ENCODE measurements at regions not wholly inside any gene's neighbourhood (a gene's known extent, or its start where the extent isn't known, plus 50 kb on each side); places are given as distances from the start of the nearest gene placed in this dataset.

DNA sequence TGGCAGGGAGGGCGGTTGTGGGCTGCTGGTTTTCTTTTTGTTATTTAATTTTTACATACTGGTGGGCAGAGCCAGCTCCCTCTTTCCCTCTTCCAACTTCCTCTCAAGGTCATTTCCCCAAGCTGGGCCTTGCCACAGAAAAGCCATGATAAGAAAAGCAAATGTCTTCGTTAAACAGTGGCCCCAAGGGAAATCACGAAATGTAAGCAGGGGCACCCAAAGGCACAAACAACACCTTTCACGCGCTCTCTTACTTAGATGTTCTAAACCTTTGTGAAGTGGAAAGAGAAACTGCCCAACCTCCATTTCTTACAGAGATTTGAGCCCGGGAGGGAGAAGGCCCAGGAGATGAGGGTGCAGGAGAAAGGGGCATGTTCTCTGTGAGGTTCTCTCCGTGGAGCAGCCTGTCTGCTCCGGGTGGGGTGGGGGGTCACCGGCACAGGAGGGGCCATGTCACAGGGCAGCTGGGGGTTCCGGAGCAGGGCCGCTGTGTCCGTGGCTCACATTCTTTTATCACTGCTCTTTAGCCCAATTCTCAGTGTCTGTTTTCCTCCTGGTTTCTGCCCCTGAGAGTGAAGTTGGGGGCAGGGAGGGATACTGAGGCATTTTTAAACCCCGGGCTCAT is 190.7 kb upstream of the GATA6 start:
- dilution Hi-C loops (cut with HindIII; ENCODE audit: low sequenced_read_pairs, unreplicated experiment): no loop called here

More for the DNA sequence above, 190.7 kb upstream of the GATA6 start:
- Histone ChIP-seq H3K27me3 (ENCODE audit: control insufficient read depth, insufficient read depth, low read length) (peaks cover 5% of the 10 kb centered on the region), H4K8ac (ENCODE audit: low read depth in 2 of 2, low read length in 2 of 2) (no peak overlapping the region), H4K20me1 (ENCODE audit: insufficient read depth, low read length) (no peaks in the 10 kb centered on the region), H2AK9ac (replicated peaks; ENCODE audit: low read depth, low read length, poor library complexity) (no peak overlapping the region), H3K56ac (ENCODE audit: extremely low read depth, insufficient read depth, low read length) (no peak overlapping the region), H2BK20ac (ENCODE audit: low read depth, low read length) (no peak overlapping the region), H2AFZ (replicated peaks; ENCODE audit: low read length, poor library complexity) (no peak overlapping the region), H3K9me1 (ENCODE audit: insufficient read depth, low read length) (no peaks in the 10 kb centered on the region), H3K23ac (ENCODE audit: low read depth, low read length) (no peak overlapping the region), H2AK5ac (ENCODE audit: low read depth, low read length) (no peak overlapping the region), H3K9me3 (ENCODE audit: control insufficient read depth, insufficient read depth, low read length) (no peaks in the 10 kb centered on the region), H4K91ac (ENCODE audit: insufficient read depth, low read depth, low read length) (no peak overlapping the region), H3K14ac (replicated peaks; ENCODE audit: low read depth, low read length) (no peak overlapping the region), H2BK5ac (ENCODE audit: low read depth, low read length, poor library complexity, severe bottlenecking) (no peak overlapping the region), H3K4ac (ENCODE audit: low read depth, low read length) (no peak overlapping the region), H3K79me1 (ENCODE audit: low read depth in 1 of 2, low read length in 2 of 2) (no peaks in the 10 kb centered on the region), H3K4me2 (ENCODE audit: low read depth, low read length) (no peak overlapping the region), H3K4me1 (ENCODE audit: control insufficient read depth, insufficient read depth, low read length) (no peaks in the 10 kb centered on the region), H3K9ac (ENCODE audit: low read depth, low read length) (no peak overlapping the region), H3K4me3 (ENCODE audit: insufficient read depth, low read depth, low read length) (no peak overlapping the region), H2BK120ac (ENCODE audit: low read depth, low read length) (no peak overlapping the region), H4K5ac (ENCODE audit: low read depth, low read length) (no peak overlapping the region), H3K36me3 (ENCODE audit: control insufficient read depth, insufficient read depth, low read length) (no peaks in the 10 kb centered on the region), H3K27ac (ENCODE audit: insufficient read depth, low read length) (no peak overlapping the region), H2BK15ac (ENCODE audit: low read depth, low read length) (no peak overlapping the region), H3K18ac (ENCODE audit: low read depth, low read length) (no peak overlapping the region)
- ATAC-seq (ENCODE audit: low read depth) (no peak), DNase-seq (no peak)
- intact Hi-C loops (cut with micrococcal nuclease) (no loop called here), in situ Hi-C loops (cut with MboI; ENCODE audit: low sequenced_read_pairs) (no loop called here)
- WGBS, 2 experiments (ENCODE audit: extremely low coverage in 2 of 2, insufficient read length in 1 of 2): no CpG with 5 or more reads among the region's 13 CpGs
- TF ChIP-seq NFE2L2 (IDR thresholded peaks at IDR 0.05; ENCODE audit: low read depth, low read length) (no peak), SMC3 (IDR thresholded peaks at IDR 0.05; ENCODE audit: low read depth, low read length) (no peak), FOS (IDR thresholded peaks at IDR 0.05; ENCODE audit: low read depth, low read length) (no peak), RCOR1 (IDR thresholded peaks at IDR 0.05; ENCODE audit: insufficient replicate concordance, low read length) (no peak), RFX5 (IDR thresholded peaks at IDR 0.05; ENCODE audit: low read depth, low read length) (no peak), POLR2A (IDR thresholded peaks at IDR 0.05; ENCODE audit: low read depth, low read length) (no peak)
- CTCF ChIA-PET: no interaction called here
- BruUV-seq (replicated peaks): no TSS peak
- POLR2A ChIA-PET (ENCODE audit: unreplicated experiment): no interaction called here

All from IMR-90 (cell line).